Suppressor macrophage (primary cell): ENCODE measurements at regions not wholly inside any gene's neighbourhood (a gene's known extent, or its start where the extent isn't known, plus 50 kb on each side); places are given as distances from the start of the nearest gene placed in this dataset.
"Not testable (repeated sequence)": the region's sequence is repeated elsewhere in the genome, so short reads cannot be mapped to it uniquely, and the experiment has no call there.

Source experiments
- DNase-seq, 4 experiments: peaks; one replicate each; pipeline ENCODE4 v3.0.0-alpha.2; 2020 to 2022

DNA sequence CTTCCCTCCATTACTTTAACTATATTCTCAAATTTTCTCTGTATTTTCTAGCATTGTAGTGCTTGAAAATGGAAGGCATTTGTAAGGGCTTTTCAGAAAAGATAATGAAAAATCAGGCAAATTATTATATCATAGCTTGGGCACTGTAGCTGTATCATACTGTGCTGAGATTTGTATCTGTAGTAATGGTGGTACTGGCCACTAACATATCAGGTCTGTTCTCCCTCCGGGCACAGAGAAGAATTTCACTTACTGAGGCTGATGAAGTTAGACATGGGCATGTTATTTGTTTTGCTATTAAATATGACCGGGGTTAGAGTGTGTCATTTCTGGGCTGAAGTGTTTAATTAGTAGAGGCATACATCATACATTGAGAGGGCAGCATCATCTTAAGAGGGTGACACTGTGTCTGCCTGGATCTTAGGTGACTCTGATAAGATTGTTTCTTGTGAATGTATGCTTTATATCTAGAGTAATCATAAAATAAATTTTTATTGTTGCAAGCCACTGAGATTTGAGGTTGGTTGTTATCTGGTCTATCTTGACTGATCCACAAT is 1395.9 kb downstream of the EPHA7 start:
- DNase-seq: no peak

- no peak for DNase-seq
These were observed 1407.6 kb downstream of the EPHA7 start for GRCh38 chr6:92011681-92012245.

DNA sequence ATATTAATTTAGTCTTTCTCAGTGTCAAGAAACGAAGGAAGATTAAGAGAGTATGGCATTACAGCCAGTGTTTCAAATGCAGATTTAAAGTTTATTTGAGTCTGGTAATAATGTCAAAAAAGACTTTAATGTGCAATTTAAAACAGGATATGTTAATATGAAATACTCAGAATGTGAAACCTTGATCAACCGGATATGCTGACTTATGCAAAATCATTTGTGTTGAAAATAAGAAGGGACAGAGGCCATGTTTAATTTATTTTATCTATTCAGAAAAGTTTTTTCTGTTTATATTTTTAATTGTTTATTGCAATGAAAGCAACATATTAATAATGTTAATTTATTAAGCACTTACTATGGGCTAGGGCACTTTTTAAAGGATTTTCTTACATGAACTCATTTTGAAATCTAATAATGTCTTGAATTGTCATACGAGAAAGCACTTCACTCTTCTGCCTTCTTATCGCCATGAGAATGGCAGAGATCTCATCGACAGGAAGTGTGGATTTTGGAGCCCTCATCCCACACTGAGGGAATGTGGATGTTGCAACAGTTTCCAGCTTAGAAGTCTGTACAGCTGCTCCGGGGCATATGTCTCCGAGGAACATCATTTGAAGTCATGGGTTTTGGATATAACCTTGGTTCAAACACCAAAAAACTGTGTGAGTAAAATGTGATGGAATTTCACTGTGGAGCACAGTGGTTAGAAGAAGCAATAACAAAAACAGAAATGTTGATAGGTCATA is 1410.4 kb downstream of the EPHA7 start:
- DNase-seq: no peak

DNA sequence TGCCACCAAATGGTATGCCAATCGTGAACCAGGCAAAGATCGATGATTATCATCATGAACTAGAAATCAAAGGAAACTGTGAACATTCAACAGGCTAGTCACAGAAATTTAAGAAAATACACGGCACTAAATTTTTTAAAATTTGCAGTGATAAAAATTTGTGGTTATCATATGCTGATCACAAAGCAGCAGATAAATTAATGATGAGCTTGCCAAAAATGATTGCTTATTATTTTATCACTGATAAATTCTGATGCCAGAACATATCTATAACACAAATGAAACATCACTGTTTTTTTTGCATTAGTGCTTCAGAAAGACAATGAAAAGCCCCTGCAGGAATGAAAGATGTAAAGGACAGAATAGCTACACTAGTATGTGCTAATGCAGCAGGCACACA is 1413.2 kb upstream of the MAP3K7 start:
- no peak for DNase-seq

GRCh38 chr6:91994787-91995186 is 1407.9 kb upstream of the MAP3K7 start:
- DNase-seq: no peak

- no peak for DNase-seq
These were observed 1395.7 kb upstream of the MAP3K7 start for GRCh38 chr6:91982559-91982958.

DNA sequence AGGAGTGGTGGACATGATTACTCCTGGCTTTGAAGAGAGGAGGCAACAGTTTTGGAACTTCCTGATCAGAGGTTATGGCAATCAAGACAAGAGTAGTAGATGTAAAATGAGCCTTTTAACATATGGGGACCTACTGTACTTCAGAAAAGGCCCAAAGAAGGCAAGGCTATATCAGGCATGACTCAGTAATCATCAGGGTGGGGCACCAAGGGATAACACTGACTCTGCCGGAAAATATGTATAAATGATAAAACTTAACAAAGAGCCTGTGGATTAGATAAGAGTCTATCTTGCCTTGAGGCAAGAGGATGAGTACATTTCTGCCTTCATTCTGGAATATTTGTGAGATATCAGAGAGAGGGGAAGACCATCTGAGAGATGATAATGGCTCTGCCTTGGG is 1389.9 kb upstream of the MAP3K7 start:
- no peak for DNase-seq

GRCh38 chr6:91970700-91971099 is 1383.8 kb upstream of the MAP3K7 start:
- DNase-seq: no peak

GRCh38 chr6:91965872-91966271 is 1379.0 kb upstream of the MAP3K7 start:
- DNase-seq: no peak

- no peak for DNase-seq
These were observed 1374.8 kb upstream of the MAP3K7 start for GRCh38 chr6:91961671-91962070.

DNA sequence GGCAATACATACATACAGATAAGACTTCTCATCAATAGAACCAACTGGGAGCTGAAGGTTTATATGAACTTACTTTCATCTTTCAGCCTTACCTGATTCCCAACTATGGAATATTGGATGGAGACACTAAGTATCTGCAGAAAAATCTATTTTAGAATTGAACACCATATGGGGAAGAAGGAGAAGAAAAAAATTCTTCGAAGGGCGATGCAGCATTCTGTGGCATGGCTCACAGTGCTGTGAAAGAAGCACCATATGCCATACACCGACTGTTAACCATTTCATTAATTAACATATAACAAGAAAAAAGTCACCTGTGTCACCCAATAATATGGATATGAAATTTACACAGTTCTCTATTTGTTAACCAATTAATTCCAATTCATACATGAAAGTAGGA is 1374.4 kb upstream of the MAP3K7 start:
- no peak for DNase-seq

GRCh38 chr6:91941838-91942237 is 1355.0 kb upstream of the MAP3K7 start:
- no peak for DNase-seq

DNA sequence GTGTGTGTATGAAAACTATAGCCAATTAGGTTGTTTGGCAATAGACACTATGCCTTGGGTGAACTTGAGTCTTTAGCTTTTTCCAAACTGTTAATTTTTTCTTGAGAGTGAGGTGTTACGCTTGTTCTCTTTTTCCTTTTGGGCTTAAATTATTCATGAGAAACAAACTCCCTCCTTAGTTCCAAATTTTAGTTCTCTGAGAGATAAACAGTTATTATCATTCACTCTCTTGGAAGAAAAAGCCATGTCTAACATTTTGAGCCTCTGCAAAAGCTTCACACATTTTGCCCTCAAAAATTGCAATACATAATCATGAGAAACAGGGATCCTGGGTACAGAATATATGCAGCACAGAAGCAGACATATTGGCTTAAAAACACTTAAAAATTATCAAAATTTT is 1353.9 kb upstream of the MAP3K7 start:
- no peak for DNase-seq

DNA sequence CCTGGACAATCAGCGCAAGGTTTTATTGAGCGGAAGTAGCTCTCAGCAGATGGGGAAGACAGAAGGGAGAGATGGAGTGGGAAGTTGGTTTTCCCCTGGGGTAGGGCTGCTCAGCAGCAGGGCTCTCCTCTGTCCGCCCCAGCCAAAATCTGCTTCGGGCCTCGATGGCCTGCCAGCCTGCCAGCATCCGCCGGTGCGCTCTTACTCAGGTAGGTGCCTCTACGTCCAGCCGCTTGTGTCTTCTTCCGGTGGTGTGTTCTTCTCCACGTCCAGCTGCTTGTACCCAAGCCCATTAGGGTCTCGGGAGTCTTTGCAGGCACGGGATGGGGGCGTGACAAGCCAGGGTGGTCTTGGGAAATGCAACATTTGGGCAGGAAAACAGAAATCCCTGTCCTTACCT is 1340.0 kb upstream of the MAP3K7 start:
- no peak for DNase-seq

DNA sequence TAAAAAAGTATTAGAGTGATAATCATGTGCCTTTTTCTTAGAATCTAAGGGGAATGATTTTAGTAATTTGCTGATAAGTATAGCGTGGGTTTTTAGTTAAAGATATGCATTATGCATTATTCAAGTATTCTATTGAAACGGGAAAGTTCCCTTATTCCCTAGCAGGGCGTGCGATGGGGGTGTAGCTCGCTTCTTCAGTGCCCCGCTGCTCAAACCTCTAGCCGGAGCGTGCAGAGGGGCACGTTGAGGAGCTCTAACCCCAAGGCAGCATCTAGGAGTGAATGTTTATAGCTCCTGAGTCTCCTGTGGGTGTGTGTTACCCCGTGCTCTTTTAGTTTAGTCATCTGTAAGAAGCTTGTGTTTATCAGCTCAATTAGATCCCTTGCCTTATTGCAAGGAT is 1339.5 kb upstream of the MAP3K7 start:
- no peak for DNase-seq

- no peak for DNase-seq
These were observed 1325.1 kb upstream of the MAP3K7 start for GRCh38 chr6:91911945-91912344.

- DNase-seq: no peak
These were observed 1317.8 kb upstream of the MAP3K7 start for GRCh38 chr6:91904586-91905164.

DNA sequence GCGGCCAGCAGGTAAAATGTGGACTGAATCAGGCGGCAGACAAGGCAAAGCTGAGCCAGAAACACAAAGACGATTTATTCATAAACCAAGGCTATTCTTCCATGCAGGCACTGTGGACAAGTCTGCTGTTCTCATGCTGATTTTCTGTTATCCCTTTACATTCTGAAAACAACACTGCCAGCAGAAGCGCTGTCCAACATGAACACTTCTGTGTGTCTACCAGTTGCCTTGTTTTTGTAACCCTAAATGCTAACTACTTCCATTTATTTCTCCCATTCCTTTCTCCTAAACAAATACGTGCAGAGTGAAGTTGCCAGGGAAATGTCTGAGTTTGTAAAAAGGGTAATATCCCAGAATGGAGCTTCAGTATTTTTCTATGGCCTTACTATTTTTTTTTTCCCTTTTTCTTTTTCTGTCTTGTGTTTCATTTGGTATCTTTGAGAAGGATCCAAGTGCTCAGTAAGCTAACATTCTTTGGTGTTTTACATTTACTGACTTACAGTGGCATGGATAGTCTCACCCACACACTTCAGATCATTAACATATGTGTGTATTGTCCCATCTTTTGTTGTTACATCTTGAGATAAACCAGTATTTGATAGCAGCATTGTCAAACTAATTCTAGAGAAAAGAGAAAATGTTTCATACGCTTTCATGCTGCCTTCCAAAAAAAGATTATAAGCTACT is 1308.9 kb upstream of the MAP3K7 start:
- DNase-seq: no peak

GRCh38 chr6:91886183-91886795 is 1299.4 kb upstream of the MAP3K7 start:
- DNase-seq: no peak

DNA sequence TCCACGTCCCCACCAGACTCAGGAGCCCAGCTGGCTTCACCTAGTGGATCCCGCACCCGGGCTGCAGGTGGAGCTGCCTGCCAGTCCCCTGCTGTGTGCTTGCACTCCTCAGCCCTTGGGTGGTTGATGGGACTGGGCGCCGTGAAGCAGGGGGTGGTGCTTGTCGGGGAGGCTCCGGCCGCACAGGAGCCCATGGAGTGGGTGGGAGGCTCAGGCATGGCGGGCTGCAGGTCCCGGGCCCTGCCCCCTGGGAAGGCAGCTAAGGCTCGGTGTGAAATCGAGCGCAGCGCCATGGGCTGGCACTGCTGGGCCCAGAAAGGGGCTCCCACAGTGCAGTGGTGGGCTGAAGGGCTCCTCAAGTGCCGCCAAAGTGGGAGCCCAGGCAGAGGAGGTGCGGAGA is 1294.9 kb upstream of the MAP3K7 start:
- not testable (repeated sequence) for DNase-seq

GRCh38 chr6:91879386-91879995 is 1292.6 kb upstream of the MAP3K7 start:
- DNase-seq: no peak

DNA sequence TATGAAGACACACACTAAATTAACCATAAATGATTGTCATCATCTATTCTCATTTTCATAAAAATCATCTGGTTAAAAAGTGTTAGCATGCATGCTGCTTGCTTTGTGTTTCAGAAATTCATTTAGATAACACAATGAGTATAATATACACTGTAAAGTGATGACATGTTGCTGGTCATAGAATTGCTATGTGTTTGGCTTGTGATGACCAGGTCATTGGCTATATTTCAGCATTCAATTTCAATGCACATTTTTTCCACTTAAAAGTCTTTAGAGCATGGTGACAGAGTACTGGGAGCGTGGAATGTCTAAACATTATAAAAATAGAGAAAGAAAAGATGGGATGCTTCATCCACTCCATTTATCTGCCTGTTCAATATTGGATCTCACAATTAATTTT is 1291.1 kb upstream of the MAP3K7 start:
- DNase-seq: no peak

GRCh38 chr6:91874971-91875370 is 1288.1 kb upstream of the MAP3K7 start:
- no peak for DNase-seq
